ENCODE measurements at regions not wholly inside any gene's neighbourhood (a gene's known extent, or its start where the extent isn't known, plus 50 kb on each side); places are given as distances from the start of the nearest gene placed in this dataset.
"Not testable (repeated sequence)": the region's sequence is repeated elsewhere in the genome, so short reads cannot be mapped to it uniquely, and the experiment has no call there.

- WGBS, 2 donors: 76 to 83% methylated on average over 2 to 5 of the region's 5 CpGs
These were observed 120.2 kb downstream of the SLC35B3 start for GRCh38 chr6:8315154-8315553.

GRCh38 chr6:8301502-8301901, 133.8 kb downstream of the SLC35B3 start:
- H3K9me3 ChIP-seq: no peaks in the 10 kb centered on the region
- TF ChIP-seq POLR2A (IDR thresholded peaks at IDR 0.05): no peak
- TF ChIP-seq CTCF (IDR thresholded peaks at IDR 0.05): no peak
- ATAC-seq: no peak
- H3K27ac ChIP-seq: no peak overlapping the region
- intact Hi-C loops (cut with DNase I): no loop called here
- H3K4me1 ChIP-seq: no peaks in the 10 kb centered on the region
- no peaks in the 10 kb centered on the region for H3K27me3 ChIP-seq
- WGBS, 2 donors: 62 to 74% methylated on average over 2 of the region's 2 CpGs
- no peak for DNase-seq
- no peaks in the 10 kb centered on the region for H3K36me3 ChIP-seq (replicated peaks in 1 of 2; ENCODE audit: insufficient read depth in 1 of 2, low read depth in 2 of 2)
- H3K4me3 ChIP-seq: no peak overlapping the region

More at GRCh38 chr6:8315154-8315553, 120.2 kb downstream of the SLC35B3 start:
- Histone ChIP-seq H3K9me3 (no peaks in the 10 kb centered on the region), H3K4me1 (no peaks in the 10 kb centered on the region), H3K27me3 (no peaks in the 10 kb centered on the region), H3K27ac (no peak overlapping the region), H3K36me3 (replicated peaks in 1 of 2; ENCODE audit: insufficient read depth in 1 of 2, low read depth in 2 of 2) (no peaks in the 10 kb centered on the region), H3K4me3 (no peak overlapping the region)
- no peak for ATAC-seq
- TF ChIP-seq POLR2A (IDR thresholded peaks at IDR 0.05) (no peak), CTCF (IDR thresholded peaks at IDR 0.05) (no peak)
- no peak for DNase-seq
- intact Hi-C loops (cut with DNase I): no loop called here

GRCh38 chr6:8299034-8299433, 136.3 kb downstream of the SLC35B3 start:
- DNase-seq (no peak), ATAC-seq (no peak)
- TF ChIP-seq POLR2A (IDR thresholded peaks at IDR 0.05) (no peak), CTCF (IDR thresholded peaks at IDR 0.05) (no peak)
- Histone ChIP-seq H3K4me3 (no peak overlapping the region), H3K4me1 (no peaks in the 10 kb centered on the region), H3K27ac (no peak overlapping the region), H3K9me3 (no peaks in the 10 kb centered on the region), H3K27me3 (no peaks in the 10 kb centered on the region), H3K36me3 (replicated peaks in 1 of 2; ENCODE audit: insufficient read depth in 1 of 2, low read depth in 2 of 2) (no peaks in the 10 kb centered on the region)
- intact Hi-C loops (cut with DNase I): no loop called here
- 69 to 74% methylated on average over 4 of the region's 4 CpGs for WGBS, 2 donors

- DNase-seq; H3K9me3 ChIP-seq; ATAC-seq; H3K4me1 ChIP-seq; H3K36me3 ChIP-seq (replicated peaks in 1 of 2; ENCODE audit: insufficient read depth in 1 of 2, low read depth in 2 of 2); intact Hi-C loops (cut with DNase I); H3K27ac ChIP-seq; H3K27me3 ChIP-seq; H3K4me3 ChIP-seq: not testable (repeated sequence)
- WGBS, 2 donors: 70 to 75% methylated on average over 4 of the region's 4 CpGs
These were observed 152.4 kb downstream of the SLC35B3 start for GRCh38 chr6:8282946-8283345.

GRCh38 chr6:8282380-8282779, 153.0 kb downstream of the SLC35B3 start:
- ATAC-seq (no peak), DNase-seq (no peak)
- Histone ChIP-seq H3K27me3 (peaks cover 0 to 4% of the 10 kb centered on the region in 2 donors), H3K9me3 (no peaks in the 10 kb centered on the region), H3K27ac (no peak overlapping the region), H3K4me1 (no peaks in the 10 kb centered on the region), H3K4me3 (no peak overlapping the region), H3K36me3 (replicated peaks in 1 of 2; ENCODE audit: insufficient read depth in 1 of 2, low read depth in 2 of 2) (no peaks in the 10 kb centered on the region)
- TF ChIP-seq POLR2A (IDR thresholded peaks at IDR 0.05) (no peak), CTCF (IDR thresholded peaks at IDR 0.05) (no peak)
- WGBS, 2 donors: 92 to 95% methylated on average over 39 of the region's 39 CpGs
- intact Hi-C loops (cut with DNase I): no loop called here

Measured in body of pancreas (tissue), 4 donors.